GM12891 (cell line): ENCODE measurements at regions not wholly inside any gene's neighbourhood (a gene's known extent, or its start where the extent isn't known, plus 50 kb on each side); places are given as distances from the start of the nearest gene placed in this dataset.

ENCODE experiments used
- DNase-seq: peaks from one replicate; pipeline ENCODE4 v3.0.0; 2011; ENCODE audit warnings: low spot score; ENCODE audit not compliant: insufficient read length
- FAIRE-seq: peaks from 2 replicates; lab custom pipeline; 2011; peaks lifted over from hg19 to GRCh38; lab: Jason Lieb, UNC
- PAX5 ChIP-seq: IDR thresholded peaks from 2 replicates; pipeline ENCODE4 v1.6.1; 2011; ENCODE audit warnings: low read length, moderate library complexity, mild to moderate bottlenecking; ENCODE audit not compliant: insufficient read depth, severe bottlenecking
- POLR2A ChIP-seq: IDR thresholded peaks from 2 replicates; pipeline ENCODE4 v1.6.1; 2011; ENCODE audit warnings: low read depth, low read length, control low read depth
- POLR2AphosphoS5 ChIP-seq: IDR thresholded peaks from 2 replicates; pipeline ENCODE4 v1.6.1; 2011; ENCODE audit warnings: low read depth, low read length, control low read depth
- POU2F2 ChIP-seq: IDR thresholded peaks from 2 replicates; pipeline ENCODE4 v1.6.1; 2011; ENCODE audit warnings: low read depth, mild to moderate bottlenecking, control low read depth, low read length, moderate library complexity
- SPI1 ChIP-seq: IDR thresholded peaks from 2 replicates; pipeline ENCODE4 v1.6.1; 2011; ENCODE audit warnings: low read depth, low read length, control low read depth
- TAF1 ChIP-seq: IDR thresholded peaks from 2 replicates; pipeline ENCODE4 v1.6.1; 2011; ENCODE audit warnings: low read depth, low read length, control low read depth

GRCh38 chrX:69100478-69100877, 64.8 kb downstream of the PJA1 start:
- no peak for TF ChIP-seq SPI1
- TF ChIP-seq TAF1: no peak
- no peak for TF ChIP-seq POU2F2
- TF ChIP-seq PAX5: no peak
- no peak for TF ChIP-seq POLR2A
- TF ChIP-seq POLR2AphosphoS5: no peak
- DNase-seq (no peak), FAIRE-seq (no peak)

- no peak for DNase-seq
- no peak for TF ChIP-seq POLR2AphosphoS5
- no peak for TF ChIP-seq POLR2A
- no peak for TF ChIP-seq SPI1
- TF ChIP-seq PAX5: no peak
- TF ChIP-seq POU2F2: no peak
- TF ChIP-seq TAF1: no peak
- FAIRE-seq: no peak
Observed at GRCh38 chrX:69097451-69098236, 67.6 kb downstream of the PJA1 start.

GRCh38 chrX:69096963-69097362, 68.3 kb downstream of the PJA1 start:
- FAIRE-seq (no peak), DNase-seq (no peak)
- TF ChIP-seq TAF1 (no peak), POLR2A (no peak), PAX5 (no peak), POLR2AphosphoS5 (no peak), SPI1 (no peak), POU2F2 (no peak)

- TF ChIP-seq POLR2AphosphoS5 (no peak), POLR2A (no peak), TAF1 (no peak), SPI1 (no peak)
- FAIRE-seq: no peak
- no peak for DNase-seq
Observed at GRCh38 chrX:69094977-69095669, 70.1 kb downstream of the PJA1 start.

GRCh38 chrX:69093960-69094871, 71.0 kb downstream of the PJA1 start:
- FAIRE-seq (no peak), DNase-seq (peak; percentile 41)
- TF ChIP-seq POU2F2: no peak
- no peak for TF ChIP-seq SPI1
- TF ChIP-seq POLR2AphosphoS5: no peak
- TF ChIP-seq PAX5: no peak
- no peak for TF ChIP-seq TAF1
- TF ChIP-seq POLR2A: no peak

- no peak for FAIRE-seq
- TF ChIP-seq POU2F2: no peak
- TF ChIP-seq POLR2A: no peak
- TF ChIP-seq POLR2AphosphoS5: no peak
- no peak for TF ChIP-seq SPI1
- no peak for TF ChIP-seq PAX5
- TF ChIP-seq TAF1: no peak
Observed at GRCh38 chrX:69090022-69090421, 75.2 kb downstream of the PJA1 start.

GRCh38 chrX:69089203-69089602, 76.0 kb downstream of the PJA1 start:
- FAIRE-seq: no peak
- TF ChIP-seq POU2F2 (no peak), SPI1 (no peak)
- DNase-seq: no peak

More at GRCh38 chrX:69090022-69090421, 75.2 kb downstream of the PJA1 start:
- DNase-seq: no peak

- TF ChIP-seq PAX5 (no peak), POU2F2 (no peak), SPI1 (no peak), POLR2AphosphoS5 (no peak), TAF1 (no peak), POLR2A (no peak)
- FAIRE-seq (no peak), DNase-seq (no peak)
Observed at GRCh38 chrX:69088171-69088938, 76.9 kb downstream of the PJA1 start.

- no peak for FAIRE-seq
- no peak for DNase-seq
Observed at GRCh38 chrX:69085826-69086225, 79.4 kb downstream of the PJA1 start.

More at GRCh38 chrX:69085826-69086225, 79.4 kb downstream of the PJA1 start:
- no peak for TF ChIP-seq POU2F2
- TF ChIP-seq SPI1: no peak
- TF ChIP-seq POLR2AphosphoS5: no peak
- TF ChIP-seq TAF1: no peak
- TF ChIP-seq POLR2A: no peak
- TF ChIP-seq PAX5: no peak
